ENCODE measurements at regions not wholly inside any gene's neighbourhood (a gene's known extent, or its start where the extent isn't known, plus 50 kb on each side); places are given as distances from the start of the nearest gene placed in this dataset.

DNA sequence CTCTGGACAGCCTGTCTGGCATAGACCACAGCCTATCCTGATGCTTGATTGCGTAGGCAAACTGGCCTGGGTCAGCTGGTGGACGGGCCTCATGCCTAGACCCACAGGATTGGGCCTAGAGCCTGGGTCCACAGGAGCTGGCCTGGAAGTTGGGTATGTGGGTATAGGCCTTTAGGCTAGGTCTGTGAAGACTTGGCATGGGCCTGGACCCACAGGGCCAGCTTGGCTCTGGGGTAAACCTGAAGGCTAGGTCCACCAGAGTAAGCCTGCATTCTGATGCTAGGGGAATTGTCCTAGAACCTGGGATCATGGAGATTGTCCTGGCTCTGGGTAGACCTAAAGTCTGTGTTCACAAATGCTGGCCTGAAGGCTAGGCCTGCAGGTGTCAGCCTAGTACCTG lies 1293.7 kb downstream of the CNTNAP5 start:
- TF ChIP-seq, protein P1, sequence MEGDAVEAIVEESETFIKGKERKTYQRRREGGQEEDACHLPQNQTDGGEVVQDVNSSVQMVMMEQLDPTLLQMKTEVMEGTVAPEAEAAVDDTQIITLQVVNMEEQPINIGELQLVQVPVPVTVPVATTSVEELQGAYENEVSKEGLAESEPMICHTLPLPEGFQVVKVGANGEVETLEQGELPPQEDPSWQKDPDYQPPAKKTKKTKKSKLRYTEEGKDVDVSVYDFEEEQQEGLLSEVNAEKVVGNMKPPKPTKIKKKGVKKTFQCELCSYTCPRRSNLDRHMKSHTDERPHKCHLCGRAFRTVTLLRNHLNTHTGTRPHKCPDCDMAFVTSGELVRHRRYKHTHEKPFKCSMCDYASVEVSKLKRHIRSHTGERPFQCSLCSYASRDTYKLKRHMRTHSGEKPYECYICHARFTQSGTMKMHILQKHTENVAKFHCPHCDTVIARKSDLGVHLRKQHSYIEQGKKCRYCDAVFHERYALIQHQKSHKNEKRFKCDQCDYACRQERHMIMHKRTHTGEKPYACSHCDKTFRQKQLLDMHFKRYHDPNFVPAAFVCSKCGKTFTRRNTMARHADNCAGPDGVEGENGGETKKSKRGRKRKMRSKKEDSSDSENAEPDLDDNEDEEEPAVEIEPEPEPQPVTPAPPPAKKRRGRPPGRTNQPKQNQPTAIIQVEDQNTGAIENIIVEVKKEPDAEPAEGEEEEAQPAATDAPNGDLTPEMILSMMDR (conservative IDR thresholded peaks at IDR 0.05): no peak
- no peak for TF ChIP-seq EZH2 (IDR thresholded peaks at IDR 0.05; ENCODE audit: low read depth)

Measured in PC-9 (cell line).